IPS-NIHi7 (cell line): ENCODE measurements at regions not wholly inside any gene's neighbourhood (a gene's known extent, or its start where the extent isn't known, plus 50 kb on each side); places are given as distances from the start of the nearest gene placed in this dataset.
"Not testable (repeated sequence)": the region's sequence is repeated elsewhere in the genome, so short reads cannot be mapped to it uniquely, and the experiment has no call there.

ENCODE experiments used
- DNase-seq: peaks from one replicate; pipeline ENCODE4 v3.0.0; 2012; ENCODE audit warnings: mixed read lengths; ENCODE audit errors: extremely low spot score

- DNase-seq: no peak
These were observed 308.4 kb upstream of the GCFC2 start for GRCh38 chr2:76019128-76019527.

GRCh38 chr2:76009484-76009883 is 298.8 kb upstream of the GCFC2 start:
- no peak for DNase-seq

- DNase-seq: no peak
These were observed 297.4 kb upstream of the GCFC2 start for GRCh38 chr2:76008001-76008702.

- no peak for DNase-seq
These were observed 289.7 kb upstream of the GCFC2 start for GRCh38 chr2:76000425-76000824.

GRCh38 chr2:75998451-75998850 is 287.7 kb upstream of the GCFC2 start:
- no peak for DNase-seq

GRCh38 chr2:75994759-75995158 is 284.0 kb upstream of the GCFC2 start:
- peak; percentile 44 for DNase-seq

- DNase-seq: not testable (repeated sequence)
These were observed 277.9 kb upstream of the GCFC2 start for GRCh38 chr2:75988622-75989021.

- DNase-seq: no peak
These were observed 275.9 kb upstream of the GCFC2 start for GRCh38 chr2:75986617-75987016.

GRCh38 chr2:75982719-75983118 is 272.0 kb upstream of the GCFC2 start:
- no peak for DNase-seq

GRCh38 chr2:75964646-75965045 is 253.9 kb upstream of the GCFC2 start:
- no peak for DNase-seq

GRCh38 chr2:75960472-75961009 is 249.8 kb upstream of the GCFC2 start:
- DNase-seq: no peak

- DNase-seq: no peak
These were observed 249.2 kb upstream of the GCFC2 start for GRCh38 chr2:75959724-75960471.

GRCh38 chr2:75954761-75955160 is 244.0 kb upstream of the GCFC2 start:
- DNase-seq: no peak

GRCh38 chr2:75952173-75952572 is 241.5 kb upstream of the GCFC2 start:
- DNase-seq: no peak

GRCh38 chr2:75949385-75950030 is 238.8 kb upstream of the GCFC2 start:
- no peak for DNase-seq

GRCh38 chr2:75936311-75936710 is 225.6 kb upstream of the GCFC2 start:
- no peak for DNase-seq

- no peak for DNase-seq
These were observed 222.3 kb upstream of the GCFC2 start for GRCh38 chr2:75932996-75933395.

- DNase-seq: no peak
These were observed 217.4 kb upstream of the GCFC2 start for GRCh38 chr2:75928093-75928492.

GRCh38 chr2:75925331-75926024 is 214.8 kb upstream of the GCFC2 start:
- no peak for DNase-seq

- no peak for DNase-seq
These were observed 211.5 kb upstream of the GCFC2 start for GRCh38 chr2:75922191-75922590.

- DNase-seq: no peak
These were observed 210.3 kb upstream of the GCFC2 start for GRCh38 chr2:75920859-75921551.
